ENCODE measurements at regions not wholly inside any gene's neighbourhood (a gene's known extent, or its start where the extent isn't known, plus 50 kb on each side); places are given as distances from the start of the nearest gene placed in this dataset.
"Not testable (repeated sequence)": the region's sequence is repeated elsewhere in the genome, so short reads cannot be mapped to it uniquely, and the experiment has no call there.

DNA sequence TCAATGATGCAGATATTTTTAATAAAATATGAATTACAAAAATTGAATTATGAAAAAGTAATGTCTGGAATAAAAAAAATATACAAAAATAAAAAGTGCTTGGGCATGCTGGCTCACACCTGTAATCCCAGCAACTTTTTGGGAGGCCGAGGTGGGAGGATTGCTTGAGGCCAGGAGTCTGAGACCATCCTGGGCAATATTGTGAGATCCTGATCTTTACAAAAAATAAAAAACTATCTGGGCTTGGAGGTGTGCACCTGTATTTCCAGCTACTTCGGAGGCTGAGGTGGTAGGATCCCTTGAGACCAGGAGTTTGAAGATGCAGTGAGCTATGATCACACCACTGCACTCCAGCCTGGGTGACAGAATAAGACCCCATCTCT lies 141.8 kb downstream of the NPIPB5 start:
- no peaks in the 10 kb centered on the region for H3K27me3 ChIP-seq
- no peaks in the 10 kb centered on the region for H3K4me1 ChIP-seq
- no peak for TF ChIP-seq POLR2AphosphoS5 (IDR thresholded peaks at IDR 0.05)
- TF ChIP-seq EP300 (IDR thresholded peaks at IDR 0.05), result no peak
- TF ChIP-seq POLR2A (IDR thresholded peaks at IDR 0.05), result no peak
- no peak for TF ChIP-seq CTCF (IDR thresholded peaks at IDR 0.05)
- intact Hi-C loops (cut with DNase I), result no loop called here
- 86 to 88% methylated on average over 2 of the region's 2 CpGs for WGBS, 2 donors
- no peak overlapping the region for H3K4me3 ChIP-seq
- H3K27ac ChIP-seq, result no peak overlapping the region
- H3K36me3 ChIP-seq, result no peaks in the 10 kb centered on the region
- DNase-seq, result no peak
- H3K9me3 ChIP-seq, result no peaks in the 10 kb centered on the region

- DNase-seq, result no peak
- H3K27me3 ChIP-seq, result no peaks in the 10 kb centered on the region
- no peak overlapping the region for H3K4me3 ChIP-seq
- H3K9me3 ChIP-seq, result no peaks in the 10 kb centered on the region
- TF ChIP-seq CTCF (IDR thresholded peaks at IDR 0.05), result no peak
- no peak for TF ChIP-seq EP300 (IDR thresholded peaks at IDR 0.05)
- TF ChIP-seq POLR2AphosphoS5 (IDR thresholded peaks at IDR 0.05), result no peak
- no peak for TF ChIP-seq POLR2A (IDR thresholded peaks at IDR 0.05)
- H3K4me1 ChIP-seq, result no peaks in the 10 kb centered on the region
- H3K36me3 ChIP-seq, result no peaks in the 10 kb centered on the region
- H3K27ac ChIP-seq, result no peak overlapping the region
- 80 to 81% methylated on average over 6 of the region's 6 CpGs for WGBS, 2 donors
- intact Hi-C loops (cut with DNase I), result no loop called here
Measured at GRCh38 chr16:22653876-22654275, 143.2 kb downstream of the NPIPB5 start.

DNA sequence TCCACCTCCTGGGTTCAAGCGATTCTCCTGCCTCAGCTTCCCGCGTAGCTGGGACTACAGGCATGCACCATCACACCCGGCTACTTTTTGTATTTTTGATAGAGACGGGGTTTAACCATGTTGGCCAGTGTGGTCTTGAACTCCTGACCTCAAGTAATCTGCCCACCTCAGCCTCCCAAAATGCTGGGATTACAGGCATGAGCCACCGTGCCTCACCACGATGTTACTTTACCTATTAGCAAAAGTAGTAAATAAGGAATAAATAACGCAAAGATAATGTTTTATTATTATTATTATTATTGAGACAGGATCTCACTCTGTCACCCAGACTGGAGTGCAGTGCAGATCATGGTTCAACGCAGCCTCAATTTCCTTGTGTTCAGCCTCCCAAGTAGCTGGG lies 145.9 kb downstream of the NPIPB5 start:
- DNase-seq; intact Hi-C loops (cut with DNase I); H3K27ac ChIP-seq; H3K27me3 ChIP-seq; H3K9me3 ChIP-seq; H3K36me3 ChIP-seq; H3K4me3 ChIP-seq: not testable (repeated sequence)
- H3K4me1 ChIP-seq, result peaks cover 0 to 17% (median 7%) of the 10 kb centered on the region in 4 donors
- 83 to 85% methylated on average over 9 of the region's 9 CpGs for WGBS, 2 donors

DNA sequence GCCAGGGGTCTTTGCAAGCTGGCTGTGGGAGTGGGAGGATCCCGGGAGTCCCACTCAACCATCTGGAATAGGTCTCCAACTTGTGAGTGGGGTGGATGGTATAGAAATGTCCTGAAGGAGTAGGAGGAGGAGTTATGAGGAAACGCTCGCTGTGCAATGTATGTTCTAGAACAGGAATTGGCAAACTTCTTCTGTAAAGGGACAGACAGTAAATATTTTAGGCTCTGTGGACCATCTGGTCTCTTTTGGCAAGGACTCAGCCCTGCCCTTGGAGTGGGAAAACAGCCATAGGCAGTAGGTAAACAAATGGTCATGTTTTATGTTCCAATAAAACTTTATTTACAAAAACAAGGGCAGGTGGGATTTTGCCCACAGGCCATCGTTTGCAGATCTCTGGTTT lies 149.2 kb downstream of the NPIPB5 start:
- H3K27me3 ChIP-seq, result no peaks in the 10 kb centered on the region
- no peaks in the 10 kb centered on the region for H3K9me3 ChIP-seq
- H3K27ac ChIP-seq, result peak overlapping the region in 2 of 4 donors; percentile 50 to 61
- no peaks in the 10 kb centered on the region for H3K36me3 ChIP-seq
- peaks cover 0 to 32% (median 13%) of the 10 kb centered on the region in 4 donors for H3K4me1 ChIP-seq
- WGBS, 2 donors, result 31 to 55% methylated on average over 4 of the region's 4 CpGs
- DNase-seq, result no peak
- intact Hi-C loops (cut with DNase I), result no loop called here
- TF ChIP-seq CTCF (IDR thresholded peaks at IDR 0.05) (no peak), POLR2A (IDR thresholded peaks at IDR 0.05) (no peak), EP300 (IDR thresholded peaks at IDR 0.05) (no peak), POLR2AphosphoS5 (IDR thresholded peaks at IDR 0.05) (peak in 1 of 4 donors; percentile 57)
- H3K4me3 ChIP-seq, result no peak overlapping the region

- DNase-seq, result peak; percentile 50
- no peaks in the 10 kb centered on the region for H3K36me3 ChIP-seq
- no peaks in the 10 kb centered on the region for H3K9me3 ChIP-seq
- H3K27me3 ChIP-seq, result no peaks in the 10 kb centered on the region
- intact Hi-C loops (cut with DNase I), result no loop called here
- H3K4me1 ChIP-seq, result peaks cover 0 to 37% (median 17%) of the 10 kb centered on the region in 4 donors
- H3K27ac ChIP-seq, result peak overlapping the region in 2 of 4 donors; percentile 50 to 61
- WGBS, 2 donors, result 78 to 89% methylated on average over 5 of the region's 5 CpGs
- no peak for TF ChIP-seq POLR2AphosphoS5 (IDR thresholded peaks at IDR 0.05)
- TF ChIP-seq EP300 (IDR thresholded peaks at IDR 0.05), result peak in 1 of 4 donors; percentile 3
- TF ChIP-seq CTCF (IDR thresholded peaks at IDR 0.05), result no peak
- H3K4me3 ChIP-seq, result no peak overlapping the region
Measured at GRCh38 chr16:22660441-22661160, 149.9 kb downstream of the NPIPB5 start.

All from sigmoid colon (tissue), 6 donors.